ENCODE measurements at regions not wholly inside any gene's neighbourhood (a gene's known extent, or its start where the extent isn't known, plus 50 kb on each side); places are given as distances from the start of the nearest gene placed in this dataset.
"Not testable (repeated sequence)": the region's sequence is repeated elsewhere in the genome, so short reads cannot be mapped to it uniquely, and the experiment has no call there.

DNA sequence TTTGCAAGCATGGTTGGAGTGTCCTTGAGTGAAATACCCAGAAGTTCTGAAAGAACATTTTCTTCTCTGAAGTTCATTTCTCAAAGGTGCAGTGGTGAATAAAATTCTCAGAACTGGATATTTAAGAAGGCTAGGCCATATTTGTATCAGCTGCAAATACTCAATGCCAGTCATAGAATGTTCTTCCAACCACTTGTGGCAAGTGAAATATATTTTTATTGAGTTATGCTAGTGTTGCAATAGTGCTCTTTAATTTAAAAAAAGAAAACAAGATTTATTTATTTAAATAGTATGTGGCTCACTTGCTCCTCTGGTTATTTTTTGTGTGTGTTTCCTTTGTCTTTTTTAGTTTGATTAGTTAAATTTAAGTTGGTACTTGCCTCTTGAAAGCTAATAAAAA is 64.5 kb downstream of the PALS2 start (continued):
- TF ChIP-seq, protein P1, sequence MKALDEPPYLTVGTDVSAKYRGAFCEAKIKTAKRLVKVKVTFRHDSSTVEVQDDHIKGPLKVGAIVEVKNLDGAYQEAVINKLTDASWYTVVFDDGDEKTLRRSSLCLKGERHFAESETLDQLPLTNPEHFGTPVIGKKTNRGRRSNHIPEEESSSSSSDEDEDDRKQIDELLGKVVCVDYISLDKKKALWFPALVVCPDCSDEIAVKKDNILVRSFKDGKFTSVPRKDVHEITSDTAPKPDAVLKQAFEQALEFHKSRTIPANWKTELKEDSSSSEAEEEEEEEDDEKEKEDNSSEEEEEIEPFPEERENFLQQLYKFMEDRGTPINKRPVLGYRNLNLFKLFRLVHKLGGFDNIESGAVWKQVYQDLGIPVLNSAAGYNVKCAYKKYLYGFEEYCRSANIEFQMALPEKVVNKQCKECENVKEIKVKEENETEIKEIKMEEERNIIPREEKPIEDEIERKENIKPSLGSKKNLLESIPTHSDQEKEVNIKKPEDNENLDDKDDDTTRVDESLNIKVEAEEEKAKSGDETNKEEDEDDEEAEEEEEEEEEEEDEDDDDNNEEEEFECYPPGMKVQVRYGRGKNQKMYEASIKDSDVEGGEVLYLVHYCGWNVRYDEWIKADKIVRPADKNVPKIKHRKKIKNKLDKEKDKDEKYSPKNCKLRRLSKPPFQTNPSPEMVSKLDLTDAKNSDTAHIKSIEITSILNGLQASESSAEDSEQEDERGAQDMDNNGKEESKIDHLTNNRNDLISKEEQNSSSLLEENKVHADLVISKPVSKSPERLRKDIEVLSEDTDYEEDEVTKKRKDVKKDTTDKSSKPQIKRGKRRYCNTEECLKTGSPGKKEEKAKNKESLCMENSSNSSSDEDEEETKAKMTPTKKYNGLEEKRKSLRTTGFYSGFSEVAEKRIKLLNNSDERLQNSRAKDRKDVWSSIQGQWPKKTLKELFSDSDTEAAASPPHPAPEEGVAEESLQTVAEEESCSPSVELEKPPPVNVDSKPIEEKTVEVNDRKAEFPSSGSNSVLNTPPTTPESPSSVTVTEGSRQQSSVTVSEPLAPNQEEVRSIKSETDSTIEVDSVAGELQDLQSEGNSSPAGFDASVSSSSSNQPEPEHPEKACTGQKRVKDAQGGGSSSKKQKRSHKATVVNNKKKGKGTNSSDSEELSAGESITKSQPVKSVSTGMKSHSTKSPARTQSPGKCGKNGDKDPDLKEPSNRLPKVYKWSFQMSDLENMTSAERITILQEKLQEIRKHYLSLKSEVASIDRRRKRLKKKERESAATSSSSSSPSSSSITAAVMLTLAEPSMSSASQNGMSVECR (CRISPR knock-in tag; IDR thresholded peaks at IDR 0.05; ENCODE audit: borderline replicate concordance) = no peak
- TF ChIP-seq, protein P2, sequence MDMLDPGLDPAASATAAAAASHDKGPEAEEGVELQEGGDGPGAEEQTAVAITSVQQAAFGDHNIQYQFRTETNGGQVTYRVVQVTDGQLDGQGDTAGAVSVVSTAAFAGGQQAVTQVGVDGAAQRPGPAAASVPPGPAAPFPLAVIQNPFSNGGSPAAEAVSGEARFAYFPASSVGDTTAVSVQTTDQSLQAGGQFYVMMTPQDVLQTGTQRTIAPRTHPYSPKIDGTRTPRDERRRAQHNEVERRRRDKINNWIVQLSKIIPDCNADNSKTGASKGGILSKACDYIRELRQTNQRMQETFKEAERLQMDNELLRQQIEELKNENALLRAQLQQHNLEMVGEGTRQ (CRISPR knock-in tag; IDR thresholded peaks at IDR 0.05) = no peak

DNA sequence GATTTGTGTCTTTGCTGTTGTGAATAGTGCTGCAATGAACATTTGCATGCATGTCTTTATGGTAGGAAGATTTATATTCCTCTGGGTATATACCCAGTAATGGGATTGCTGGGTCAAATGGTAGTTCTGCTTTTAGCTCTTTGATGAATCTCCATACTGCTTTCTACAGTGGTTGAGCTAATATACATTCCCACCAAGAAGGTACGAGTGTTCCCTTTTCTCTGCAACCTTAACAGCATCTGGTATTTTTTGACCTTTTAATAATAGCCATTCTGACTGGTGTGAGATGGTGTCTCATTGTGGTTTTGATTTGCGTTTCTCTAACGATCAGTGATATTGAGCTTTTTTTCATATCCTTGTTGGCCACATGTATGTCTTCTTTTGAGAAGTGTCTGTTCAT is 71.3 kb downstream of the PALS2 start:
- DNase-seq (ENCODE audit: low spot score); H3K9me3 Mint-ChIP-seq; POLR2A ChIA-PET; CTCF ChIA-PET; H3K4me3 Mint-ChIP-seq; H3K27ac Mint-ChIP-seq; ATAC-seq; H3K27me3 Mint-ChIP-seq (ENCODE audit: low read depth): not testable (repeated sequence)
- Mint-ChIP-seq H3K4me1 (peaks cover 14% of the 10 kb centered on the region), H3K36me3 (peaks cover 28% of the 10 kb centered on the region)
